Uterus (tissue), 2 donors: ENCODE measurements at regions not wholly inside any gene's neighbourhood (a gene's known extent, or its start where the extent isn't known, plus 50 kb on each side); places are given as distances from the start of the nearest gene placed in this dataset.

ENCODE experiments used
- POLR2A ChIP-seq, 2 donors: fragments of 450-650 bp; IDR thresholded peaks; one replicate each; pipeline ENCODE4 v1.6.1; 2016; ENCODE audit warnings: antibody characterized with exemption in 2 of 2, mild to moderate bottlenecking in 1 of 2, moderate library complexity in 1 of 2
- TF ChIP-seq, protein P1 (sequence below), 4 experiments: fragments of 200-600 bp in 2 of 4; fragments of 450-650 bp in 2 of 4; sonication (generic) in 2 of 4; IDR thresholded peaks; one replicate each; pipeline ENCODE4 v1.5.1; 2016 to 2019; ENCODE audit warnings: antibody characterized with exemption in 4 of 4, mild to moderate bottlenecking in 2 of 4, moderate library complexity in 1 of 4

DNA sequence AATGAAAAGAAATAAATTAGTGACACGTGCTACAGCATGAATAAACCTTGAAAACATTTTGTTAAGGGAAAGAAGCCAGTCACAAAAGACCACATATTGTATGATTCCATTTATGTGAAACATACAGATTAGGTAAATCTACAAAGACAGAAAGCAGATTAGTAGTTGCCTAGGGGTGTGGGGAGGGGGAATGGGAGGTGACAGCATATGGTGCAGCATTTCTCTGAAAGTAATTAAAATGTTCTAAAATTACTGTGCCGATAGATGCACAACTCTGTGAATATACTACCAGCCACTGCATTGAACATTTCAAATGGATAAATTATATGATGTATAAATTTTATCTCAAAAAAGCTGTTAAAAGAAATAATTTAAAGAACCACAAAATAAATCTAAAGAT is 161.0 kb downstream of the TRIB2 start:
- TF ChIP-seq, protein P1, sequence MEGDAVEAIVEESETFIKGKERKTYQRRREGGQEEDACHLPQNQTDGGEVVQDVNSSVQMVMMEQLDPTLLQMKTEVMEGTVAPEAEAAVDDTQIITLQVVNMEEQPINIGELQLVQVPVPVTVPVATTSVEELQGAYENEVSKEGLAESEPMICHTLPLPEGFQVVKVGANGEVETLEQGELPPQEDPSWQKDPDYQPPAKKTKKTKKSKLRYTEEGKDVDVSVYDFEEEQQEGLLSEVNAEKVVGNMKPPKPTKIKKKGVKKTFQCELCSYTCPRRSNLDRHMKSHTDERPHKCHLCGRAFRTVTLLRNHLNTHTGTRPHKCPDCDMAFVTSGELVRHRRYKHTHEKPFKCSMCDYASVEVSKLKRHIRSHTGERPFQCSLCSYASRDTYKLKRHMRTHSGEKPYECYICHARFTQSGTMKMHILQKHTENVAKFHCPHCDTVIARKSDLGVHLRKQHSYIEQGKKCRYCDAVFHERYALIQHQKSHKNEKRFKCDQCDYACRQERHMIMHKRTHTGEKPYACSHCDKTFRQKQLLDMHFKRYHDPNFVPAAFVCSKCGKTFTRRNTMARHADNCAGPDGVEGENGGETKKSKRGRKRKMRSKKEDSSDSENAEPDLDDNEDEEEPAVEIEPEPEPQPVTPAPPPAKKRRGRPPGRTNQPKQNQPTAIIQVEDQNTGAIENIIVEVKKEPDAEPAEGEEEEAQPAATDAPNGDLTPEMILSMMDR (IDR thresholded peaks at IDR 0.05), result no peak
- no peak for TF ChIP-seq POLR2A (IDR thresholded peaks at IDR 0.05)
